ENCODE measurements at regions not wholly inside any gene's neighbourhood (a gene's known extent, or its start where the extent isn't known, plus 50 kb on each side); places are given as distances from the start of the nearest gene placed in this dataset.

GRCh38 chr1:185450917-185451316 lies 133.9 kb upstream of the IVNS1ABP start:
- intact Hi-C loops (cut with micrococcal nuclease; ENCODE audit: unreplicated experiment), result no loop called here

More at GRCh38 chr1:185450917-185451316, 133.9 kb upstream of the IVNS1ABP start:
- Histone ChIP-seq H4K20me1 (ENCODE audit: insufficient read depth, low read length) (no peaks in the 10 kb centered on the region), H3K27ac (ENCODE audit: extremely low read length, insufficient read depth, low read length) (no peak overlapping the region), H2AFZ (ENCODE audit: low read length) (no peak overlapping the region), H3K79me2 (ENCODE audit: insufficient read depth, low read length) (no peaks in the 10 kb centered on the region), H3K9ac (ENCODE audit: insufficient read depth, low read depth, low read length) (no peak overlapping the region), H3K27me3 (ENCODE audit: control insufficient read depth in 1 of 2, insufficient read depth in 2 of 2, low read length in 2 of 2) (no peaks in the 10 kb centered on the region), H3K4me1 (ENCODE audit: insufficient read depth, low read length) (no peaks in the 10 kb centered on the region), H3K9me3 (ENCODE audit: low read length) (no peaks in the 10 kb centered on the region), H3K4me2 (ENCODE audit: low read depth, low read length) (no peak overlapping the region), H3K36me3 (replicated peaks in 1 of 2; ENCODE audit: control insufficient read depth in 1 of 2, insufficient read depth in 2 of 2, low read length in 2 of 2) (no peaks in the 10 kb centered on the region), H3K4me3 (replicated peaks in 1 of 3; ENCODE audit: insufficient read depth in 1 of 3, low read depth in 2 of 3, low read length in 3 of 3) (no peak overlapping the region)
- no peak for FAIRE-seq
- BruUV-seq (replicated peaks), result no TSS peak
- 0 out of 3 replicates have a peak, but pooled peaks have one; percentile 22 for ATAC-seq
- POLR2A ChIA-PET, result no interaction called here
- in situ Hi-C loops (cut with HindIII; ENCODE audit: extremely low pct_ligation_motif_present, low pct_unique_long_range_greater_than_20kb), result no loop called here
- 23% methylated on average over 5 of the region's 5 CpGs for WGBS (ENCODE audit: low lambda C conversion rate)
- CTCF ChIA-PET (ENCODE audit: low intra/inter-chr PET ratio, low total read pairs), result no interaction called here
- TF ChIP-seq HOMEZ (CRISPR knock-in tag; IDR thresholded peaks at IDR 0.05; ENCODE audit: low read depth) (no peak), BRF2 (CRISPR knock-in tag; IDR thresholded peaks at IDR 0.05) (no peak), RORA (CRISPR knock-in tag; IDR thresholded peaks at IDR 0.05) (no peak), TCF12 (IDR thresholded peaks at IDR 0.05) (no peak), TCF12 (CRISPR knock-in tag; IDR thresholded peaks at IDR 0.05) (no peak), GZF1 (CRISPR knock-in tag; IDR thresholded peaks at IDR 0.05) (no peak), NFYC (CRISPR knock-in tag; IDR thresholded peaks at IDR 0.05) (no peak), PATZ1 (CRISPR knock-in tag; IDR thresholded peaks at IDR 0.05) (no peak), ZNF761 (CRISPR knock-in tag; conservative IDR thresholded peaks at IDR 0.05) (no peak), E2F5 (CRISPR knock-in tag; conservative IDR thresholded peaks at IDR 0.05) (no peak)
- DNase-seq (ENCODE audit: low spot score), result no peak
